ENCODE measurements at regions not wholly inside any gene's neighbourhood (a gene's known extent, or its start where the extent isn't known, plus 50 kb on each side); places are given as distances from the start of the nearest gene placed in this dataset.

GRCh38 chr10:55460008-55460407 is 659.0 kb upstream of the PCDH15 start:
- TF ChIP-seq CTCF (IDR thresholded peaks at IDR 0.05; ENCODE audit: low read length) (no peak), EZH2phosphoT487 (IDR thresholded peaks at IDR 0.05; ENCODE audit: low read length) (no peak)
